GM12872 (cell line): ENCODE measurements at regions not wholly inside any gene's neighbourhood (a gene's known extent, or its start where the extent isn't known, plus 50 kb on each side); places are given as distances from the start of the nearest gene placed in this dataset.

Experiments
- CTCF ChIP-seq: IDR thresholded peaks from 3 replicates; pipeline ENCODE4 v1.5.1; 2011; ENCODE audit warnings: low read depth, mild to moderate bottlenecking, low read length, moderate library complexity; ENCODE audit not compliant: insufficient read depth

- no peak for TF ChIP-seq CTCF
These were observed 63.4 kb upstream of the KLF7 start for GRCh38 chr2:207229161-207229560.

GRCh38 chr2:207230261-207231105 lies 64.7 kb upstream of the KLF7 start:
- peak; percentile 73 for TF ChIP-seq CTCF

GRCh38 chr2:207231106-207231865 lies 65.5 kb upstream of the KLF7 start:
- TF ChIP-seq CTCF: no peak

- no peak for TF ChIP-seq CTCF
These were observed 66.2 kb upstream of the KLF7 start for GRCh38 chr2:207231967-207232366.

GRCh38 chr2:207233731-207234130 lies 68.0 kb upstream of the KLF7 start:
- no peak for TF ChIP-seq CTCF

- no peak for TF ChIP-seq CTCF
These were observed 69.9 kb upstream of the KLF7 start for GRCh38 chr2:207235621-207236020.

GRCh38 chr2:207236156-207236935 lies 70.6 kb upstream of the KLF7 start:
- TF ChIP-seq CTCF: no peak
